Stimulated activated CD4-positive, alpha-beta T cell treated with anti-CD3 and anti-CD28 coated beads, Interleukin-12 subunit alpha, Interleukin-12 subunit beta, amount 100 ng/mL, for 24 hours (primary cell): ENCODE measurements at regions not wholly inside any gene's neighbourhood (a gene's known extent, or its start where the extent isn't known, plus 50 kb on each side); places are given as distances from the start of the nearest gene placed in this dataset.
"Not testable (repeated sequence)": the region's sequence is repeated elsewhere in the genome, so short reads cannot be mapped to it uniquely, and the experiment has no call there.

Source experiments
- DNase-seq, 2 experiments: peaks; one replicate each; pipeline ENCODE4 v3.0.0-alpha.2; 2020; ENCODE audit warnings: low read depth in 2 of 2

DNA sequence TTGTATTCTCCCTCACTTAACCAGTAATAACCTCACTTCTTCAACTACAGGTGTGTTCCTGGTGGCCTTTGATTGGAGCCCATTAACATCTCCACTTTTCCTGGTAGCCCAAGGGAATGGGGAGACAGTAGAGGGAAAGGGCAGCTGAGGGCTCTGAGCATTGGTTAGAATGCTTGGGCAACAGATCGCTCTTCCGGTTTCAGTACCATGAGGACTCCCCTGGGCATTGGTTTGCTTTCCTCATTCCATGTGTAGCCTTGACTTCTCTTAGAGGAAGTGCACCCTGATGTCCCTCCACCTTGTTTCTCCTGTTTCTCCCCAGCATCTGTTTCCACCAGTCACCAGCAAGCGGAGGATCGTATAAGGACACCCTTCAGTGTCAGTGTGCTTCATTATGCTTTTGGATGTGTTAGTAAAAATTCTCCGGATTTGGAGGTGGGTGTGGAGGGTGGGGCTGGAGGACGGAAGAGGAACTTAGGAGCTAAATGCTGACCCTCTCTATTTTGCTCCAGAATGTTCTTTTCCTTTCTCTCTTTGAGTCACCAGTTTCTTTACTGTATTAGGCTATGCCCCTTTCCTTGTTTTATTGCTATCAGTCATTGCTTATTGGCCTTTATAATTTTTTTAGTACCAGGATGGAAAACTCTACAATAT lies 50.6 kb upstream of the ZNG1B start:
- not testable (repeated sequence) for DNase-seq

DNA sequence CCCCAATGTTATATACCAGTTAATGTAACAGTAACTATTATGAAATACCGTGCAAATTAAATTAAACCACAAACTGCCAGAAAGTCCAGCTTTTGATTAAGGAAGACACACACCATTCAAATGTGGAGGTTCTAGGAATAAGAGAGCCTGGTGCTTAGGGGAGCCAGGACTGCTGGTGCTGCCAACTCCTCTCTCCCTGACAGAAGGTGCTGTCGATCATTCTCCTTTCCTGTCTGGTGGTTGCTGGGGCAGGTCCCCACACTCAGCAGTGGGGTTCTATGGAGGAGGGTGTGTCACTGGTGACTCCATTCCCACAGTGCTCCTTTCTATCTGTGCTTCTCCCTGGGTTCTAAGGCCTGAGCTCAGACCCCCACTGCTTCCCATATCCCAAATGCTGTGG lies 57.9 kb upstream of the ZNG1B start:
- not testable (repeated sequence) for DNase-seq

DNA sequence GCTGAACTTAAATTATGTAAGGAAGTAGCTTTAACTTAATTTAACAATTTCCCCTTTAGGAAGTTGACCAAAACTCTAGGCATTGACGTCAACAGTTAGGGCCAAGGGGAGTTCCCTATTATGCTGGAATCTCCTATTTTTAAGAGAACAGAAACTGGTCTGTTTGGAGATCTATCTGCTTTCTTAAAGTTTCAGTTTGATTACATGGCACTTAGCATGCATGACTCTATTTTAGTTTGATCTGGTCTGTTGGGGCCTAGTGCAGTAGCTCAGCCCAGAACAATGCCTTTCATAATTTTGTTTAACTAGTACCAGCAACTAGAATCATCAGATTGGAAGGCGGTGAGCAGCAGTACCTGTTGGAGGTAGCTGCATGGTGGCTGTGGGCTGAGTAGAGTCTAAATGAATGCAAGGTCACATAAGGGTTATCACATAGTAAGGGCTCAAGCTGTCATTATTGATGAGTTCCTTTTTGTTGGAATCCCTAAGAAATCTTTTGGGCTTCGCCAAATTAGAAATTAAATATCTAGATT lies 60.5 kb upstream of the ZNG1B start:
- DNase-seq: no peak

DNA sequence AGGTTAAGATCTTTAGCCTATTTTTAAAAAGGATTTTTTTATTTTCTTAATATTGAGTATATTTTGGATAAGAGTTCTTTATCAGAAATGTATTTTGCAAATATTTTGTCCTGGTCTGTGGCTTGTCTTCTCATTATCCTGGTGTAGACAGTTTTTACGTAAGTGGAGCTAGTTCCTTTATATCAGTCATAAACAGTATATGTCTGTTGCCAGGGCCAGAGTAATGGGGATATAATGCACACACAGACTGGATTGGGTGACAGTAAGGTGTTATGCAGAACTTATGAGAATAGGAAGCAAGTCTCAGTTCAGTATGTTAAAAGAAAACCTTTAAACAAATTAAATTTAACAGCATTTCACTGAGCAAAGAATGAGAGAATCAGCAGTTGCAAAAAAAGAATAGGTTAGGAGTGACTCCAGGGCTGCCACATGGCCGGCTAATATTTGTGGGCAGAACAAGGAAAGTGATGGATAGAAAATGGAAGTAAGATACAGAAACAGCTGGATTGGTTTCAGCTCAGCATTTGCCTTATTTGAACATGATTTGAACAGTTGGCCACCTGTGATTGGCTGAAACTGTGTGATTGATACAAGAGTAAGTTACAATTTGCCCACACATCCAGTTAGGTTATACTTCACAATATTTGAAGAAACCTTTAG lies 61.1 kb upstream of the ZNG1B start:
- no peak for DNase-seq

DNA sequence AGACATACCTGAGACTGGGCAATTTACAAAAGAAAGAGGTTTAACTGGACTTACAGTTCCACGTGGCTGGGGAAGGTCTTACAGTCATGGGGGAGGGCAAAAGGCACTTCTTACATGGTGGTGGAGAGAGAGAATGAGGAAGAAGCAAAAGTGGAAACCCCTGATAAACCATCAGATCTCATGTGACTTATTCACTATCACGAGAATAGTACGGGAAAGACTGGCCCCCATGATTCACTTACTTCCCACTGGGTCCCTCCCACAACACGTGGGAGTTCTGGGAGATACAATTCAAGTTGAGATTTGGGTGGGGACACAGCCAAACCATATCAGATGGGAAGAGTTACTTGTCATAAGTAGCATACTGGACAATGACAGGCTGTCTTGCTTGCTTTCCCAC lies 62.6 kb upstream of the ZNG1B start:
- not testable (repeated sequence) for DNase-seq

DNA sequence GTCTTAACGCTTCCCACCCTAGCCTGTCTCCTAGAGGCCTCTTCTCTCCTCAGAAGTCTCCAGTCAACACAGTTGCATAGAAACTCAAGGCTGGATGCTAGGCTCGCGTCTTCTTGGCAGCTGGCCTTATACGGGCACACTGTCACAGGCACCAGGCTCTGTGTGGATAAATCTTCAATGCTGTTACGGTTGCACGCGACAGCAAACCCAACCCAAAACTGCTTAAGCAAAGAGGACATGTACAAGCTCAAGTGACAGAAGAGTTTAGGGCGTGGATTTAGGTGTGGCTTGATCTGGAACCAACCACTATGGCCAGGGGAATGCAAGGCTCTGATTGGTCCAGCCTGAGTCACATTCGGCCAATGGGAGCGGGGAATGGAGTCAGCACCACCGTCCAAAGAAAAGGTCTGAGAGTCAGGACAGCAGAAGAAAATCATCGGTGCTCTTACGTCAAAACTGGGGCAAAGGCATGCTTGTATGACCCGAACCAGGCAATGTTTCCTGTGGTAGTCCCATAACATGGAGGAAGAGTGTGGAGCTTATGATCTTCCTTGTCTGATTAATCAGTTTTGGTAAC lies 65.1 kb upstream of the ZNG1B start:
- not testable (repeated sequence) for DNase-seq

DNA sequence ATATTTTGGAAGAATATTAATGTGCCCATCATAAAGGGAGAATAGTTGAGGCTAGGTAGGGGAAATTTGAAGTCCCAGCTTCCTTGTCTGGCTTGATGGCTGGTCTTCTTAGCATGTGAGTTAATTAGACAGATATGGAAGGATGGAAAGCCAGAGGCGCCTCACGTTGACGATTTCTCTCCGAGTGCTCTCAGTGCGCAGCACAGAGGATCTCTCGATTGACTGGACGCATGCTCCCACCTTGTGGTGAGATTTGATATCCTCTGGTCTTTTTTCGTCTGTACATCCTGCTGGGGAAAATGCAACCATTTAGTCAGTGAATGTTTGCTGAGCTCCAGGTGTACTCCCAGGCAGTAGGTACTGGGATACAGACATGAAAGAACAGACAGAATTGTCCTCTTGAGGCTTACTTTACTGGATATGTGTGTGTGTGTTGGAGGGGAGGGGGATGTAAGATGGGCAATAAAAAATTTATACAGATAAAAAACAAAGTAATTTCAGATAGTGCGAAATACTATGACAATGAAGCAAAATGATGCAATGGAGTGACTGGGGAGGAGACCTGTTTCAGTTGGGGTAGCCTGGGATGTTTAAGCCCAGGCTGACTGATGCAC lies 66.9 kb upstream of the ZNG1B start:
- peak; percentile 38 to 50 for DNase-seq

DNA sequence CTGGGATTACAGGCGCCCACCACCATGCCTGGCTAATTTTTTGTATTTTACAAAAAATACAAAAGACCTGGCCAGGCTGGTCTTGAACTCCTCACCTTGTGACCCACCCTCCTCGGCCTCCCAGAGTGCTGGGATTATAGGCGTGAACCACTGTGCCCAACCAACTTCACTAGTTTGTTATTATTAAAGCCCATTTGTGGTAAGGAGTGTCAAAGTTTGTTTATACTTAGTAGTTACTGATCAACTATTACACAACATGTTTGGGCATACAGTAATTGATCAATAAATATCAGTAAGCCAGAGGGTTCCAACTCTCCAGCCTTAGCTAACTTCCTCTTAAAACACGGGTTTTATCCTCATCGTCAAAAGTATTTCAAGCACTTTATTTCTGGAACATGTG lies 67.5 kb upstream of the ZNG1B start:
- no peak for DNase-seq

DNA sequence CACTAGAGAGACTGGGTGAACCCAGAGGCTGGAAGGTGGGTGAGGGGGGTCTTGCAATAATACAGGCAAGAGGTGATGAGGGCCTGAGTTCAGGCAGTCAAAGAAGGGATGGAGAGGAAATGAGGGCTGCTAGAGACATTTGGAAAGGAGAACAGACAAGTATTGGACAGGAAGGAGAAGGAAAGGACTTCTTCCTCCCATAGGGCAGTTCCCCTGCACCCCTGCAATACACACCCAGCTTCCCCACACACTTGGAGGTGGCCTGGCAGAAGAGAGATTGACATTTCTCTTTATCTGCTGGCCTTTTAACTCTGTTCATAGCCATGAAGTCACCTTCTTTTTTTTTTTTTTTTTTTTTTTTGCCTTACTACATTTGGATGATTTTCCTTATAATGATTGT lies 68.9 kb upstream of the ZNG1B start:
- not testable (repeated sequence) for DNase-seq

DNA sequence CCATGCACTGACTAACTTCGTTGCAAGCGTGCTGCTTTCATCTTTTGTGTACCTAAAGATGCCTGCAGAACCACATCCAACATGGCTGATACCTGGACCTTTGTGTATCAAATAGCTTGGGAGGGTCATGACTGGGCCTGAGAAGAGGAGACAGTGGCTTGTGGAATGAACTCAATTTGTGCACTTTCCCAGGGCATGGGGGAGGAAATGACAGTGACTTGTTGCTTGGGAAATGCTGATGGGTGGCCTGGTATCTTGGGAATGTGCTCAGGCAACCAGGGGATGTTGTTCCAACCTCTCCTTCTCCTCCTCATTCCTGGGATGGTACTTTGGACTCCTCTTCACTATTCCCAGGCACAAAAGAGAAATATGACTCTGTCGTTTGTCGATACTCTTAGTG lies 70.7 kb upstream of the ZNG1B start:
- not testable (repeated sequence) for DNase-seq

DNA sequence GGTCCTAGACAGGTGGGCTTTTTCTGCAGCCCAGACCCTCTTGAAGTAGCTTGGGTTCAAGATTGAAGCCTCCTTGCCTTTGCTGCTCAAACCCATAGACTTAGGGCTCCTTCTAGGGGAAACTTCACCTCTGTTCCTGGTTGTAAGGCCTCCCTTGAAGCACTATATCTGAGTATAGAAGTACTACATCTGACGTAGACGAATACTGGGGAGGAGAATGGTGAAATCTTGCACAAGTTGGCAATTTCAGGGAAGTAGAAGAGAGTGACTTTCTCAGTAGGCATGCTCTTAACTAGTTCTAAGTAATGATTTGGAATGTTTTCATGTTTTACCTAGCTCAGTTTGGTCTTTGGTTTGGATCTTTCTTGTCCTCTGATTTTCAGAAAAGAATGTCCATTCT lies 71.7 kb upstream of the ZNG1B start:
- DNase-seq: not testable (repeated sequence)

DNA sequence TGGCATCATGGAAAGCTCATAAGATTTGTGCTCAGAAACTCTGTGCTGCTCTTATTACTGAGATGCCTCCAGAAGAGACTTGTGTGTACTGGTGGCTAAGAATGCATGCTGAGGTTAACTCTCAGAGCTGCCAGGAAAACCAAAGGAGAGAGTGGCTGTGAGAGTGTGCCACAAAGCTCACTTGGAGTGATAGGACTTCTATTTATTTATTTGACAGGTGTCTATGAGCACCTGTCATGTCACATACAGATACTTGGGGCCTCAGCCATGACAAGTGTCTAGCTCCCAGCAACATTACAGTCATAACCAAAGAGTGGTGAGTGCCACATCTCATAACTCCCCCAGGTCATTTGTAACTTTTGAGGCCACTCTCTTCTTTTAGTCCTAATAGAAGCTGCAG lies 72.2 kb upstream of the ZNG1B start:
- DNase-seq: not testable (repeated sequence)

DNA sequence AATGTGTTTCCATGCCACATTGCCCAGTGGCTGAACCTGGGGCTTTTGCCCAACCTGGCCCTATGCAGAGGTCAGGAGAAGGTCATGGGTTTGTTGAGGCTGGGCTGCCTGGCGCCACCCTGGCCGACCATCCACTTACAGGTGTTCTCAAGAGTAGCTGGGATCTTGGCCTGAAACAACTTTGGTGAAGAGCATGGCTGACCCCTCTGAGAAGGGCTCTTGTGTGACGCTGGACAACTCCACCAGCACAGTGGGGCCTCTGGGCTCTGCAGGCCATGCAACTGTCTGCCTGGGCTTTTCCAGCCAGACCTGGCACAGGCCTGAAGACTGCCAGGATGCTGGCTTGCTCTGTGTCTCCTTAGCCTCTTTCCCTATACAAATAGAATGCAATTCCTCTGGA lies 76.4 kb upstream of the ZNG1B start:
- DNase-seq: no peak

DNA sequence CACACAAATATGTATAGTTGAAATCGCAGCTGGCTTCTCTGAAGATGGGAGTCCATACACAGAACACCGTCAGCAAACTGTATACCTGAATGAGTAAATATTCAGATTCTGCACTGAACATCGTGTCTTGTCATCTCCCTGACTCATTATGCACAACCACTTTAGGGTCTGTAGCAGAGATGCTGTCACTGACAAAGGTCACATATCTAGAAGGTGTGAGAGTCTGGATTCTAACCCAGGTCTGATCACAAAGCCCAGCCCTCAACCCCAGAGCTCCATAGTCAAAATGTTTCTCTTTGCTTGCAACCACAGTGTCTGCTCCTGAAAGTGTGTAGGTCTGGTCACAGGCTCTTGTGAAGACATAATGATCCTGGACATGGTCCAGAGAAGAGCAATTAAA lies 78.3 kb upstream of the PAX8 start:
- DNase-seq: no peak

DNA sequence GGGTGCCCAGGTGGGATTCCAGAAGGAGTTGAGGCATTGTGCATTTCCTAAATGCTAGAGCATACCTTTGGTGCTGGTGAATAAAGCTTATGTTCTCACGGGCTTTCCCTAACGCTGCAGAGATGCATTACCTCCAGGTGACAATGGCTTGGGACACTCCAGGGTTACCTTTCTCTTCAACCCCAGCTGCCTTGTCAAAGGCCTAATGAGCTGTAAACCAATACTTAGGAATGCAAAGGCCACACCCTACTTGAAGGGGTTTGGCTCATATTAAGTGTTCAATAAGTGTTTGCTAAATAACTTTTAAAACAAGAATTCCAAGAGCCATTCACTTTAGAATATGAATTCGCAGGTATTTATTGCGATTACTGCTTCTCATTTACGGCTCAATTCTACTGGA lies 77.6 kb upstream of the PAX8 start:
- DNase-seq: not testable (repeated sequence)

DNA sequence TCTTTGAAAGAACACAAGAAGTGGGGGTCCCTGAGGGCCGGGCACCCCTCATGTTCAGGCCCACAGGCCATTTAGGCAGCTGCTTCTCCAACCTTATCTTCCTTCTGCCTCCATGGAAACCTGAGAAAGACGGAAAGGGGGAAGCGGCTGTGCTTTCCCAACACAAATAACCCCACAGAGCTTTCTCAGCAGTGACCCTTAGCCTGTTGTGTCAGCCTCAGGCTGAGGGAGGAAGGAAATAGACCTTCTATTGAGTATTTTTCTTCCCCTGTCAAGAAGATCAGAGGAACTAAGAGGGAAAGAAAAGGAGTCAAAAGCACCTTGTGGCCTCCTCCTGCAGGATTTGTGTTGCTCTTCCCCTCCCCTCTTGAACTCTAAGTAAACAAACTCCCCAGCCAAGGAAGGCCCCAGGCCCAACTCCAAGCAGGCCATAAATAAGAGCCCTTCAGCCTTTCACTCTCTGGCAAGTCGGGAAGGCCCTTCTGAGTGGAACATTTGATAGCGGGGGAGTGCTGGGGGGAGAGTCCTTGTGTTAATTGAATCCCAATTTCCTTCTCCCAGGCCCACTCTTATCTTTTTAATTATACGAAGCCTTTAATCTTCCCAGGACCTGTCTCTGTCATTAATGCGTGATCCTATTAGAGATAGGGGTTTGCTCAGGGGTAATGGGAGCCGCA lies 76.8 kb upstream of the PAX8 start:
- DNase-seq: not testable (repeated sequence)

DNA sequence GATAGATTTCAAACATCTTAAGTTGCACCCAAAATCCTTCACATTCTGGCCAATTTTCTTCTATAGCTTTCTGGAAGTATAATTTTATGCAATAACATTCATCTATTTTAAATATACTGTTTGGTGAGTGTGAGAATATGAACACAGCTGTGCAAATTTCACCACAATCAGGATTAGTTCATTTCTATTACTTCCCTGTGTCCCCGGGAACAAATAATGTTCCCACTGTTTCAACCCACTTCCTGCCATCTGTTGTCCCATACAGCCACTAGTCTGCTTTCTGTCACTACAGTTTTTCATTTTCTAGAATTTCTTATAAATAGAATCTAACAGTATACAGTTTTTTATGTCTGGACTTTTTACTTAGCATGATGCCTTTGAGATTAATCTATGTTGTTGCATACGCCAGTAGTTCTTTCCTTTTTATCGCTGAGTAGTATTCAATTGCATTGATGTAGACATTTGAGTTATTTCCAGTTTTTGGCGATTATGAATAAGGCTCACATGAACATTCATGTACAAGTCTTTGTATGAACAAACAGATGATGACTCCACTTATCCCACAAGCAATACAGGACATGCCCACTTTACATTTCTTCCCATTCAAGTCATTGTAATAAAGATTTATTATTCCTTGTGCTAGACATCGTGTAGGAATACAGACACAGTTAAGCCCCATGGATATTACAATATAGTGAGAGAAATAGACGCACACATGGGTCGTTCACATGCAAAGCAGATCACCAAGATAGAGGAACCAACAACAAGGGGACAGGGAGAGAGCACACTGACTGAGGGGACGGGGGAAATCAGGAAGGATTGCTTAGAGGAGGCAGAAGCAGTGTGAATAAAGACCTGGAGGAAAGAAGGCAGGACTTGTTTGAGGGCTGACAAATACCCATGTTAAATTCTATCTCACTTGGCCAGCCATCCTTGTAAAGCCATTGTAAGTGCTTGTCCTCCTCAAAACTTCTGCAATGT lies 72.9 kb upstream of the PAX8 start:
- no peak for DNase-seq

DNA sequence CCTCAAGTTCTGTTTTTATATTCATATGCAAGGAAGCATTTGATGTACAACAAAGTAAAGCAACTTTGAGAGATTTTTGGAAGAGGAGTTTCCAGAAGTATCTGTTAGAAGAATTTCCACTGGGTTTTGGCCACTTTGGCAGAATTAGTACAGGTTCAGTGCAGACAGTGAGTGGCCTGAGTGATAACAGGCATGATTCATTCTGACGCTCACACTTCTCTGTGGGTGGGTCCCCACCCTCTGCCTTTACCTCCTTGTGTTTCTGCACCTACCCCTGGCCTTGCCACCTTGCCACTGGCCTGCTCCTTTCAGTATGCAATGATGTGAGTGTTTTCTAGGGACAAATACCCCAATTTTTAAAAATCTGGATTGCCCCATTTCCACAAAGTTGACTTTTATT lies 65.1 kb upstream of the PAX8 start:
- DNase-seq: not testable (repeated sequence)

DNA sequence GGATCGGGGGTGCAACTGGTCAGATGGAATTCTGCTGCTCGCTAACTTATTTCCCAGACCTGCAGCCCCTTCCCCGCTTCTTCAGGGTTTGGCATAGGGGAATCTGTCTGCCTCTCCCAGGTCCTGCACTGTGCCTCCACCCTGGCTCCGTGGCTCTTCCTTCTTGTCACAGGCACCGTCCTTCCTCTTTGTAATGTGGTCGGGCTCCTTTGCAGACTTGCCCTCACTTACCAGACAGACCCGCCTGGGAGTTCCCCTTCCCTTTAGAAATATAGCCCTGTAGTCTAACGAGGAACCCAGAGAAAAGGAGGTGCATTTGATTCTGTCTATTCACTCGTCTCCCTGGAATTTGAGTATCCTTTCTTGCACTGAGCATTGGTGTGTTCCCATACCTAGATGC lies 63.9 kb upstream of the PAX8 start:
- no peak for DNase-seq

DNA sequence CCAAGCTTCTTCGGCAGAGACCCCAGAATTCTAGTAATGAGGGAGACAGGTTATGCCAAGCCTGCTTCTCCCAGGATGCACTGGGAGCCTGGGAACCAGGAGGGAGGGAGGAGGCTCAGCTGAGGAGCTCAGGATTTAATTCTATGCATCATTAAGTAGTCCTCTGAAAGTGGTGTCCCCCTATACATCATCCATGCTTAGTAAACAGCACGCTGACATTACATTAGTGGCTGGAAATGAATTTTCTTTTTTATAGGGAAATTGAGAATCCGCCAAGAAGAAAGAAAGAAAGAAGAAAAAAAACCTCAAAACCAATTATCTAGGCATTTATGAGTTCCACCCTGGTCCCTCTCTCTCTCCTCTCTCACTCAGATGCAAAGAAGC lies 63.1 kb upstream of the PAX8 start:
- DNase-seq: not testable (repeated sequence)
